ENCODE measurements at regions not wholly inside any gene's neighbourhood (a gene's known extent, or its start where the extent isn't known, plus 50 kb on each side); places are given as distances from the start of the nearest gene placed in this dataset.

- no peak for DNase-seq (ENCODE audit: low spot score)
- TF ChIP-seq CTCF (IDR thresholded peaks at IDR 0.05): no peak
- no peak for ATAC-seq (ENCODE audit: low FRiP score)
Measured at GRCh38 chr4:130486186-130486585, 1390.2 kb downstream of the C4orf33 start.

- DNase-seq (ENCODE audit: low spot score) (no peak), ATAC-seq (ENCODE audit: low FRiP score) (no peak)
- no peak for TF ChIP-seq CTCF (IDR thresholded peaks at IDR 0.05)
Measured at GRCh38 chr4:130486841-130487240, 1390.9 kb downstream of the C4orf33 start.

GRCh38 chr4:130510661-130511060 is 1414.7 kb downstream of the C4orf33 start:
- DNase-seq (ENCODE audit: low spot score): no peak
- ATAC-seq (ENCODE audit: low FRiP score): no peak
- no peak for TF ChIP-seq CTCF (IDR thresholded peaks at IDR 0.05)

- TF ChIP-seq CTCF (IDR thresholded peaks at IDR 0.05): no peak
- DNase-seq (ENCODE audit: low spot score) (no peak), ATAC-seq (ENCODE audit: low FRiP score) (no peak)
Measured at GRCh38 chr4:130511776-130512175, 1415.8 kb downstream of the C4orf33 start.

- TF ChIP-seq CTCF (IDR thresholded peaks at IDR 0.05): no peak
- no peak for DNase-seq (ENCODE audit: low spot score)
- no peak for ATAC-seq (ENCODE audit: low FRiP score)
Measured at GRCh38 chr4:130524057-130524456, 1428.1 kb downstream of the C4orf33 start.

GRCh38 chr4:130530505-130530904 is 1434.6 kb downstream of the C4orf33 start:
- DNase-seq (ENCODE audit: low spot score) (no peak), ATAC-seq (ENCODE audit: low FRiP score) (no peak)
- TF ChIP-seq CTCF (IDR thresholded peaks at IDR 0.05): no peak

- DNase-seq (ENCODE audit: low spot score): no peak
- no peak for ATAC-seq (ENCODE audit: low FRiP score)
- no peak for TF ChIP-seq CTCF (IDR thresholded peaks at IDR 0.05)
Measured at GRCh38 chr4:130534651-130535050, 1438.7 kb downstream of the C4orf33 start.

Measured in omental fat pad (tissue), 3 donors.